ENCODE measurements at regions not wholly inside any gene's neighbourhood (a gene's known extent, or its start where the extent isn't known, plus 50 kb on each side); places are given as distances from the start of the nearest gene placed in this dataset.

GRCh38 chrX:110414679-110415439 is 56.2 kb downstream of the RTL9 start:
- no peaks in the 10 kb centered on the region for H3K36me3 Mint-ChIP-seq (ENCODE audit: low read depth)
- DNase-seq (no peak), ATAC-seq (ENCODE audit: poor library complexity) (no peak)
- no peak overlapping the region for H3K4me3 Mint-ChIP-seq
- H3K27ac ChIP-seq (ENCODE audit: low read depth in 1 of 2, low read length in 2 of 2): no peak overlapping the region
- H3K27me3 Mint-ChIP-seq: no peaks in the 10 kb centered on the region
- H3K9me3 Mint-ChIP-seq: no peaks in the 10 kb centered on the region
- H3K4me3 ChIP-seq (ENCODE audit: low read length): no peak overlapping the region
- no peak for TF ChIP-seq CTCF (IDR thresholded peaks at IDR 0.05)
- H3K27me3 ChIP-seq (ENCODE audit: control insufficient read depth in 1 of 2, insufficient read depth in 2 of 2, low read length in 2 of 2): no peaks in the 10 kb centered on the region
- no peaks in the 10 kb centered on the region for H3K36me3 ChIP-seq (ENCODE audit: insufficient read depth, low read length)
- H3K4me1 Mint-ChIP-seq (ENCODE audit: low read depth): no peaks in the 10 kb centered on the region
- no peaks in the 10 kb centered on the region for H3K9me3 ChIP-seq (ENCODE audit: control insufficient read depth in 1 of 2, insufficient read depth in 1 of 2, low read length in 2 of 2)
- H3K27ac Mint-ChIP-seq: no peak overlapping the region
- peaks cover 2% of the 10 kb centered on the region for H3K4me1 ChIP-seq (ENCODE audit: insufficient read depth, low read length)
- POLR2A ChIA-PET: interaction anchor here (1.5 kb wide), 1 partner anchor 9 kb away, joined by 3 read pairs; no protein-coding TSS in a partner anchor
- intact Hi-C loops (cut with DNase I, micrococcal nuclease): no loop called here
- CTCF ChIA-PET: interaction anchor here (1.0 kb wide), 1 partner anchor 268 kb away, joined by 3 read pairs; no protein-coding TSS in a partner anchor

- peaks cover 2% of the 10 kb centered on the region for H3K4me1 ChIP-seq (ENCODE audit: insufficient read depth, low read length)
- no peaks in the 10 kb centered on the region for H3K36me3 ChIP-seq (ENCODE audit: insufficient read depth, low read length)
- intact Hi-C loops (cut with DNase I, micrococcal nuclease): no loop called here
- no peak for TF ChIP-seq CTCF (IDR thresholded peaks at IDR 0.05)
- H3K9me3 ChIP-seq (ENCODE audit: control insufficient read depth in 1 of 2, insufficient read depth in 1 of 2, low read length in 2 of 2): no peaks in the 10 kb centered on the region
- H3K36me3 Mint-ChIP-seq (ENCODE audit: low read depth): no peaks in the 10 kb centered on the region
- ATAC-seq (ENCODE audit: poor library complexity): no peak
- POLR2A ChIA-PET: no interaction called here
- H3K4me1 Mint-ChIP-seq (ENCODE audit: low read depth): no peaks in the 10 kb centered on the region
- no peak overlapping the region for H3K4me3 ChIP-seq (ENCODE audit: low read length)
- DNase-seq: no peak
- H3K27ac Mint-ChIP-seq: no peak overlapping the region
- H3K27ac ChIP-seq (ENCODE audit: low read depth in 1 of 2, low read length in 2 of 2): no peak overlapping the region
- no peaks in the 10 kb centered on the region for H3K9me3 Mint-ChIP-seq
- H3K4me3 Mint-ChIP-seq: no peak overlapping the region
- H3K27me3 Mint-ChIP-seq: no peaks in the 10 kb centered on the region
- CTCF ChIA-PET: no interaction called here
- no peaks in the 10 kb centered on the region for H3K27me3 ChIP-seq (ENCODE audit: control insufficient read depth in 1 of 2, insufficient read depth in 2 of 2, low read length in 2 of 2)
These were observed 57.0 kb downstream of the RTL9 start for GRCh38 chrX:110415440-110416170.

- Histone ChIP-seq H3K27ac (ENCODE audit: low read depth in 1 of 2, low read length in 2 of 2) (no peak overlapping the region), H3K4me1 (ENCODE audit: insufficient read depth, low read length) (peaks cover 2% of the 10 kb centered on the region), H3K9me3 (ENCODE audit: control insufficient read depth in 1 of 2, insufficient read depth in 1 of 2, low read length in 2 of 2) (no peaks in the 10 kb centered on the region), H3K4me3 (ENCODE audit: low read length) (no peak overlapping the region), H3K27me3 (ENCODE audit: control insufficient read depth in 1 of 2, insufficient read depth in 2 of 2, low read length in 2 of 2) (no peaks in the 10 kb centered on the region), H3K36me3 (ENCODE audit: insufficient read depth, low read length) (no peaks in the 10 kb centered on the region)
- ChIA-PET POLR2A (no interaction called here), CTCF (no interaction called here)
- Mint-ChIP-seq H3K27me3 (no peaks in the 10 kb centered on the region), H3K9me3 (no peaks in the 10 kb centered on the region), H3K27ac (no peak overlapping the region), H3K36me3 (ENCODE audit: low read depth) (no peaks in the 10 kb centered on the region), H3K4me3 (no peak overlapping the region), H3K4me1 (ENCODE audit: low read depth) (no peaks in the 10 kb centered on the region)
- intact Hi-C loops (cut with DNase I, micrococcal nuclease): no loop called here
- TF ChIP-seq CTCF (IDR thresholded peaks at IDR 0.05): no peak
- ATAC-seq (ENCODE audit: poor library complexity): no peak
- no peak for DNase-seq
These were observed 58.5 kb downstream of the RTL9 start for GRCh38 chrX:110417128-110417527.

Measured in CD4-positive, alpha-beta T cell (primary cell).